Calu3 (cell line): ENCODE measurements at regions not wholly inside any gene's neighbourhood (a gene's known extent, or its start where the extent isn't known, plus 50 kb on each side); places are given as distances from the start of the nearest gene placed in this dataset.

Experiments
- BruUV-seq: library from RNA; stranded (reverse); fragments of 400-500 nt; replicated peaks from 2 replicates; lab custom pipeline; 2021; lab: Mats Ljungman, UMichigan
- CTCF ChIA-PET: fragments of 300-600 bp; sonication (Branson Sonifier 250); formaldehyde crosslinking; loops from one replicate; lab custom pipeline; 2022; ENCODE audit warnings: antibody characterized with exemption; lab: Charles Lee
- DNase-seq: peaks from one replicate; pipeline ENCODE4 v3.0.0; 2022
- H3K27ac Mint-ChIP-seq: one replicate; pipeline ENCODE4 v1.8.0; 2022; ENCODE audit warnings: mixed read lengths; ENCODE audit not compliant: unreplicated experiment
- H3K27me3 Mint-ChIP-seq: one replicate; pipeline ENCODE4 v1.8.0; 2022; ENCODE audit warnings: mixed read lengths; ENCODE audit not compliant: unreplicated experiment
- H3K36me3 Mint-ChIP-seq: one replicate; pipeline ENCODE4 v1.8.0; 2022; ENCODE audit warnings: mild to moderate bottlenecking, moderate library complexity, mixed read lengths; ENCODE audit not compliant: insufficient read depth, unreplicated experiment
- H3K4me1 Mint-ChIP-seq: one replicate; pipeline ENCODE4 v1.8.0; 2022; ENCODE audit warnings: mild to moderate bottlenecking, low read depth, mixed read lengths; ENCODE audit not compliant: unreplicated experiment
- H3K4me3 Mint-ChIP-seq: one replicate; pipeline ENCODE4 v1.8.0; 2022; ENCODE audit warnings: mild to moderate bottlenecking, low read depth, moderate library complexity, mixed read lengths; ENCODE audit not compliant: unreplicated experiment
- H3K9me3 Mint-ChIP-seq: one replicate; pipeline ENCODE4 v1.8.0; 2022; ENCODE audit warnings: low read depth, mixed read lengths; ENCODE audit not compliant: unreplicated experiment
- intact Hi-C: fragments of 100-400 bp; cut with micrococcal nuclease; formaldehyde crosslinking; loops from one replicate; pipeline ENCODE4 v1.10.0; 2022; ENCODE audit not compliant: unreplicated experiment
- TF ChIP-seq, protein P1 (sequence below): fragments of 200-600 bp; IDR thresholded peaks from one replicate; pipeline ENCODE4 v1.8.0; 2022; ENCODE audit warnings: antibody characterized with exemption; ENCODE audit not compliant: unreplicated experiment

DNA sequence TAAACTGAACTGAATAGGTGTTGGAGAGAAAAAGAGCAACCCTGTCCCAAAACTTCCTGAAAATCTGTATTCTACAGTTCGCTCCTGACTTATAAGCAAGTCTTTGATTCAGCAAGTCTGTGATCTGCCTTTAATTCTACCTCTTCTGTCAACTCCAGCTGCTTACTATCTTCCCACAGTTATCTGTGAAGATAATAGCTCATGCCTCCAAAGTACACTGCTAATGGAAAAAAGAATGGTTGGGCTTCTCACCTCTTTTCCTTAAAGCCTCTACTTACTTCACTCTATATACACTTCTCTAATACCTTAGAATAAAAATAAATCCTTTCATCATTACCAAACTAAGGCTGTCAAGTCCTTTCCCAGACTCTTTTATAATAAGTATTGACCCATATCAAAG is 391.5 kb upstream of the MIR17HG start:
- no peak for DNase-seq
- Mint-ChIP-seq H3K27me3 (no peaks in the 10 kb centered on the region), H3K9me3 (no peaks in the 10 kb centered on the region), H3K36me3 (no peaks in the 10 kb centered on the region), H3K4me1 (no peaks in the 10 kb centered on the region), H3K4me3 (no peak overlapping the region), H3K27ac (peak overlapping the region; percentile 37)
- CTCF ChIA-PET = no interaction called here
- no TSS peak for BruUV-seq
- intact Hi-C loops = no loop called here
- TF ChIP-seq, protein P1, sequence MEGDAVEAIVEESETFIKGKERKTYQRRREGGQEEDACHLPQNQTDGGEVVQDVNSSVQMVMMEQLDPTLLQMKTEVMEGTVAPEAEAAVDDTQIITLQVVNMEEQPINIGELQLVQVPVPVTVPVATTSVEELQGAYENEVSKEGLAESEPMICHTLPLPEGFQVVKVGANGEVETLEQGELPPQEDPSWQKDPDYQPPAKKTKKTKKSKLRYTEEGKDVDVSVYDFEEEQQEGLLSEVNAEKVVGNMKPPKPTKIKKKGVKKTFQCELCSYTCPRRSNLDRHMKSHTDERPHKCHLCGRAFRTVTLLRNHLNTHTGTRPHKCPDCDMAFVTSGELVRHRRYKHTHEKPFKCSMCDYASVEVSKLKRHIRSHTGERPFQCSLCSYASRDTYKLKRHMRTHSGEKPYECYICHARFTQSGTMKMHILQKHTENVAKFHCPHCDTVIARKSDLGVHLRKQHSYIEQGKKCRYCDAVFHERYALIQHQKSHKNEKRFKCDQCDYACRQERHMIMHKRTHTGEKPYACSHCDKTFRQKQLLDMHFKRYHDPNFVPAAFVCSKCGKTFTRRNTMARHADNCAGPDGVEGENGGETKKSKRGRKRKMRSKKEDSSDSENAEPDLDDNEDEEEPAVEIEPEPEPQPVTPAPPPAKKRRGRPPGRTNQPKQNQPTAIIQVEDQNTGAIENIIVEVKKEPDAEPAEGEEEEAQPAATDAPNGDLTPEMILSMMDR = no peak

DNA sequence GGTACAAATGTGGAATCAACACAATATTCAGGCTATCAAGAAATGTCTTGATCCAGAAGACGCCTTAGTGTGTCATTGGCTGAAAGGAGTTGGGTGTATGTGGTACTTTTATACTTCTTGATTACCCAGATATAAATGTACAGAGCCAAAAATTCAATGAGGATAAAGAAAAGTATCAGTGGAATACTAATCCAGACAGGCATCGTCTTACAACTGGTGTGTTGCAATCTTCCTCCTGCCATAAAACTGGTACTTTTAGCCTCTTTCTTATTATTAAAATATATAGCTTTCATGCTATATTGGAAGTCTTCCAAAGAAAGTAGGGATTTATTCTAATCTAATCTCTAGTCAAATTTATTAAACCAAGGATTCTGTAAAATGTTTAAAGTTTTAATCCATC is 388.6 kb upstream of the MIR17HG start:
- no peak overlapping the region for H3K27ac Mint-ChIP-seq
- no peaks in the 10 kb centered on the region for H3K27me3 Mint-ChIP-seq
- TF ChIP-seq, protein P1 = no peak
- no peaks in the 10 kb centered on the region for H3K36me3 Mint-ChIP-seq
- no peaks in the 10 kb centered on the region for H3K4me1 Mint-ChIP-seq
- H3K9me3 Mint-ChIP-seq = no peaks in the 10 kb centered on the region
- CTCF ChIA-PET = no interaction called here
- DNase-seq = no peak
- BruUV-seq = no TSS peak
- no peak overlapping the region for H3K4me3 Mint-ChIP-seq
- intact Hi-C loops = no loop called here

DNA sequence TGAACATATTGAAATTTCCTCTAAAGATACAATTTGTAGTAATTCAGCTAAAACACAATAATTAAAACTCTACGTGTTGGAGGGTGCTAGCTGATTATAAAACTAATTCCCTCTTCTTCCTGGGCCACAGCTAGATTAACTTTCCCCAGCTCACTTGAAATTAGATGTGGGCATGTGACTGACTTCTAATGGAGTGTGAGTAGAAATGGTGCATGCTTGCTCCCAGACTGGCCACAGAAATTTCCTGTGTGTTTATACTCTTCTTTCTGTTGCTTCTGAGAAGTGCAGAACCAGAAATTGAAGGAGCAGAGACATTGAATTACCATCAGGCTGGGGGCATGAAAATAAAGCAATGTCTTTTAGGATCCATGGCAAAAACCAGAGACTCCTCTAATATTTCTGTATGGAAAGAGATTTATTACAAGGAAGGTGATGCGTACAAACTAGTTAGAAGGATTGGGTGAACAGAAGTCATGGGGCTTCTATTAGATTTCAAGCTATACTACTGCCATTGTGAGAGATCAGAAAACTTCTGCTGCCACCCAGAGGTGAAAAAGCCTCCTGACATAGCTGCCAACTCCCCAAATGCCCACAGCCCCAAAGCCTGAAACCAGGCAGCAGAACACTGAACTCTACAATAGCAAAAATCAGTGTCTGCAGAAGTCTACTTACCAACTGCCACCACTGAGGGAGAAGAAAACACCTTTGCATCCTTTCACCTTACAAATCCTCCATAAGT is 379.2 kb upstream of the MIR17HG start:
- H3K4me3 Mint-ChIP-seq = no peak overlapping the region
- intact Hi-C loops = loop anchor here (5.0 kb wide), 1 partner anchor 86 kb away; no protein-coding TSS in a partner anchor
- TF ChIP-seq, protein P1 = no peak
- H3K9me3 Mint-ChIP-seq = no peaks in the 10 kb centered on the region
- DNase-seq = peak; percentile 9
- CTCF ChIA-PET = interaction anchor here (1.0 kb wide), 1 partner anchor 280 kb away, joined by 3 read pairs; no protein-coding TSS in a partner anchor
- H3K4me1 Mint-ChIP-seq = no peaks in the 10 kb centered on the region
- H3K27me3 Mint-ChIP-seq = no peaks in the 10 kb centered on the region
- no peaks in the 10 kb centered on the region for H3K36me3 Mint-ChIP-seq
- BruUV-seq = no TSS peak
- no peak overlapping the region for H3K27ac Mint-ChIP-seq

DNA sequence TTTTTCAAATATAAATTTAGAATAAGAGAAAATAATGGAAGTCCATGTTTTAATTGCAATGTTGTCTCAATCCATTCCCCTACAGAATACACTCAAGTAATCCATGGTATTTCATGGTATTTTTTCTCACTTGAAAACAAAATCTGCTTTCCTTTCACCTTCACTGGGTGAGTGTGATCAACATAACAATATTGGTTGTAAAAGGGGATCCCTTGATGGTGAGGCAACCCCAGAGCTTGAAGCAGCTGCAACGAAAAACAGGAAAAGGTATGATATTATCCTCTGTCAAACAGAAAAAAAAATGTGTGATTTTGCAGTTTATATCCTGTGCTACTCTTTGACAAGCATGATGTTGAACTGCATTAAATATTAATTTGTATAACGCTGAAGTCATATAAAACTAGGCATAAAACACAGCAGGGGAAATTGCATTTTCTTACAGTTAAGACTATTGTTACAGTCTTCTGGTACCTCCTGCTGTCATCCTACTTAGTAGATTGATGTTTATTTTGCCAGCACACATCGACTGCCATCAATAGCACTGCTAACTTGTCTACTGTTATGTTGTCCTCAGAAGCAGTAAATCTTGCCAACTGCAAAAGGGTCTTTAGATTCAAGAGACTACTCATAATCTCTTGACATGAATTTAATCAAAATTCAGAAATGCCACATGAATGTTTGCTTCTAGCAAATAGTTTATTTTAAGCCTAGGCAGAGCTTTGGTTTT is 373.1 kb upstream of the MIR17HG start:
- DNase-seq = no peak
- H3K4me1 Mint-ChIP-seq = no peaks in the 10 kb centered on the region
- no peaks in the 10 kb centered on the region for H3K9me3 Mint-ChIP-seq
- no TSS peak for BruUV-seq
- H3K4me3 Mint-ChIP-seq = no peak overlapping the region
- TF ChIP-seq, protein P1 = no peak
- intact Hi-C loops = no loop called here
- no peak overlapping the region for H3K27ac Mint-ChIP-seq
- no peaks in the 10 kb centered on the region for H3K27me3 Mint-ChIP-seq
- no peaks in the 10 kb centered on the region for H3K36me3 Mint-ChIP-seq
- CTCF ChIA-PET = no interaction called here
